ENCODE measurements at regions not wholly inside any gene's neighbourhood (a gene's known extent, or its start where the extent isn't known, plus 50 kb on each side); places are given as distances from the start of the nearest gene placed in this dataset.

GRCh38 chr5:67283275-67283987, 86.8 kb upstream of the CD180 start:
- H3K27me3 Mint-ChIP-seq = peaks cover 2% of the 10 kb centered on the region
- TF ChIP-seq CTCF (IDR thresholded peaks at IDR 0.05) = no peak
- no peak overlapping the region for H3K27ac Mint-ChIP-seq
- ChIA-PET CTCF (no interaction called here), POLR2A (no interaction called here)
- H3K9me3 Mint-ChIP-seq = peaks cover 8% of the 10 kb centered on the region
- no peak overlapping the region for H3K4me3 Mint-ChIP-seq
- H3K36me3 Mint-ChIP-seq (ENCODE audit: low read depth) = no peaks in the 10 kb centered on the region
- ATAC-seq (ENCODE audit: low read depth) (no peak), DNase-seq (no peak)
- H3K4me1 Mint-ChIP-seq = no peaks in the 10 kb centered on the region
- intact Hi-C loops (cut with micrococcal nuclease) = no loop called here

GRCh38 chr5:67281874-67282273, 85.3 kb upstream of the CD180 start:
- TF ChIP-seq CTCF (IDR thresholded peaks at IDR 0.05) = no peak
- intact Hi-C loops (cut with micrococcal nuclease) = no loop called here
- Mint-ChIP-seq H3K4me1 (no peaks in the 10 kb centered on the region), H3K9me3 (peaks cover 14% of the 10 kb centered on the region), H3K27ac (no peak overlapping the region), H3K4me3 (no peak overlapping the region), H3K27me3 (peaks cover 2% of the 10 kb centered on the region), H3K36me3 (ENCODE audit: low read depth) (peaks cover 1% of the 10 kb centered on the region)
- no peak for DNase-seq
- ChIA-PET POLR2A (no interaction called here), CTCF (no interaction called here)
- no peak for ATAC-seq (ENCODE audit: low read depth)

- ATAC-seq (ENCODE audit: low read depth) = no peak
- CTCF ChIA-PET = no interaction called here
These were observed 77.2 kb upstream of the CD180 start for GRCh38 chr5:67273689-67274356.

GRCh38 chr5:67272453-67273130, 76.0 kb upstream of the CD180 start:
- intact Hi-C loops (cut with micrococcal nuclease) = no loop called here
- ChIA-PET POLR2A (no interaction called here), CTCF (no interaction called here)
- H3K27me3 Mint-ChIP-seq = peaks cover 4% of the 10 kb centered on the region
- no peak for TF ChIP-seq CTCF (IDR thresholded peaks at IDR 0.05)
- no peaks in the 10 kb centered on the region for H3K4me1 Mint-ChIP-seq
- peaks cover 5% of the 10 kb centered on the region for H3K9me3 Mint-ChIP-seq
- H3K4me3 Mint-ChIP-seq = no peak overlapping the region
- ATAC-seq (ENCODE audit: low read depth) (no peak), DNase-seq (no peak)
- H3K27ac Mint-ChIP-seq = no peak overlapping the region
- H3K36me3 Mint-ChIP-seq (ENCODE audit: low read depth) = no peaks in the 10 kb centered on the region

More at GRCh38 chr5:67273689-67274356, 77.2 kb upstream of the CD180 start:
- Mint-ChIP-seq H3K27ac (no peak overlapping the region), H3K27me3 (peaks cover 4% of the 10 kb centered on the region), H3K4me3 (no peak overlapping the region), H3K4me1 (no peaks in the 10 kb centered on the region), H3K36me3 (ENCODE audit: low read depth) (peaks cover 1% of the 10 kb centered on the region), H3K9me3 (peaks cover 13% of the 10 kb centered on the region)
- intact Hi-C loops (cut with micrococcal nuclease) = no loop called here
- DNase-seq = no peak
- POLR2A ChIA-PET = no interaction called here
- TF ChIP-seq CTCF (IDR thresholded peaks at IDR 0.05) = no peak

Data from activated B cell treated with CpG ODN at 0.5 μM for 24 hours (primary cell).